SH-SY5Y (cell line): ENCODE measurements at regions not wholly inside any gene's neighbourhood (a gene's known extent, or its start where the extent isn't known, plus 50 kb on each side); places are given as distances from the start of the nearest gene placed in this dataset.
A peak's percentile ranks its signal among the peaks of the same experiment; 100 is the strongest.

Experiments used
- GATA2 ChIP-seq: IDR thresholded peaks from 2 replicates; pipeline ENCODE4 v1.6.1; 2011; ENCODE audit warnings: mild to moderate bottlenecking, low read depth, low read length
- GATA3 ChIP-seq: IDR thresholded peaks from 2 replicates; pipeline ENCODE4 v1.6.1; 2011; ENCODE audit warnings: low read depth, mild to moderate bottlenecking, low read length, moderate library complexity

GRCh38 chr4:137611998-137612700 lies 79.9 kb upstream of the PCDH18 start:
- TF ChIP-seq GATA3 (peak; percentile 30; the same call in 1 of the 2 replicates), GATA2 (no peak)
